Esophagus (tissue), 2 donors: ENCODE measurements at regions not wholly inside any gene's neighbourhood (a gene's known extent, or its start where the extent isn't known, plus 50 kb on each side); places are given as distances from the start of the nearest gene placed in this dataset.

Experiments used
- H3K27ac ChIP-seq, 2 donors: one replicate each; pipeline ENCODE4 v1.5.1; 2013; ENCODE audit warnings: low read depth in 2 of 2, mild to moderate bottlenecking in 2 of 2, inconsistent platforms in 1 of 2, low read length in 1 of 2, moderate library complexity in 1 of 2
- H3K27me3 ChIP-seq, 2 donors: one replicate each; pipeline ENCODE4 v1.6.1; 2013; ENCODE audit warnings: low read length in 2 of 2, control low read depth in 1 of 2, mild to moderate bottlenecking in 1 of 2; ENCODE audit not compliant: insufficient read depth in 2 of 2, control insufficient read depth in 1 of 2
- H3K36me3 ChIP-seq, 2 donors: one replicate each; pipeline ENCODE4 v1.6.1; 2013; ENCODE audit warnings: low read length in 1 of 2; ENCODE audit not compliant: control insufficient read depth in 2 of 2, insufficient read depth in 2 of 2
- H3K4me1 ChIP-seq, 2 donors: one replicate each; pipeline ENCODE4 v1.6.1; 2013; ENCODE audit warnings: low read length in 1 of 2; ENCODE audit not compliant: control insufficient read depth in 2 of 2, insufficient read depth in 2 of 2
- H3K4me3 ChIP-seq, 2 donors: one replicate each; pipeline ENCODE4 v1.5.1; 2013; ENCODE audit warnings: low read length in 2 of 2, mild to moderate bottlenecking in 2 of 2, low read depth in 1 of 2, moderate library complexity in 1 of 2
- H3K9me3 ChIP-seq, 2 donors: one replicate each; pipeline ENCODE4 v1.6.1; 2013; ENCODE audit warnings: mild to moderate bottlenecking in 2 of 2, low read depth in 1 of 2, low read length in 1 of 2, moderate library complexity in 1 of 2; ENCODE audit not compliant: control insufficient read depth in 2 of 2, insufficient read depth in 1 of 2
- WGBS, 2 donors: extraction: QIAGEN DNeasy Blood & Tissue Kit; methylation state at CpG; one replicate each; pipeline ENCODE4 v1.1.7; 2013; 5-methylcytosine and 5-hydroxymethylcytosine counted together
- donor health status: healthy with polysubstance abuse.
- donor health status: Bipolar disorder and iron deficiency.

GRCh38 chr13:102993348-102993747 lies 72.9 kb downstream of the SLC10A2 start:
- Histone ChIP-seq H3K4me1 (no peaks in the 10 kb centered on the region), H3K4me3 (no peak overlapping the region), H3K27me3 (no peaks in the 10 kb centered on the region), H3K9me3 (no peaks in the 10 kb centered on the region), H3K27ac (no peak overlapping the region), H3K36me3 (no peaks in the 10 kb centered on the region)
- 55 to 72% methylated on average over 2 of the region's 2 CpGs for WGBS, 2 donors

- 74 to 76% methylated on average over 5 of the region's 5 CpGs for WGBS, 2 donors
- H3K27me3 ChIP-seq = no peaks in the 10 kb centered on the region
- no peak overlapping the region for H3K4me3 ChIP-seq
- no peaks in the 10 kb centered on the region for H3K36me3 ChIP-seq
- H3K9me3 ChIP-seq = peaks cover 0 to 3% of the 10 kb centered on the region in 2 donors
- no peak overlapping the region for H3K27ac ChIP-seq
- no peaks in the 10 kb centered on the region for H3K4me1 ChIP-seq
Observed at GRCh38 chr13:102984210-102984609, 82.0 kb downstream of the SLC10A2 start.

- Histone ChIP-seq H3K4me1 (no peaks in the 10 kb centered on the region), H3K27ac (no peak overlapping the region), H3K27me3 (no peaks in the 10 kb centered on the region), H3K36me3 (no peaks in the 10 kb centered on the region), H3K9me3 (peaks cover 0 to 3% of the 10 kb centered on the region in 2 donors), H3K4me3 (no peak overlapping the region)
- WGBS, 2 donors = 40 to 42% methylated on average over 3 of the region's 3 CpGs
Observed at GRCh38 chr13:102983496-102983895, 82.7 kb downstream of the SLC10A2 start.

GRCh38 chr13:102980331-102980982 lies 85.8 kb downstream of the SLC10A2 start:
- H3K27me3 ChIP-seq = no peaks in the 10 kb centered on the region
- no peak overlapping the region for H3K4me3 ChIP-seq
- no peaks in the 10 kb centered on the region for H3K9me3 ChIP-seq
- 80 to 85% methylated on average over 7 of the region's 7 CpGs for WGBS, 2 donors
- H3K27ac ChIP-seq = no peak overlapping the region
- no peaks in the 10 kb centered on the region for H3K36me3 ChIP-seq
- no peaks in the 10 kb centered on the region for H3K4me1 ChIP-seq

- no peak overlapping the region for H3K4me3 ChIP-seq
- no peak overlapping the region for H3K27ac ChIP-seq
- no peaks in the 10 kb centered on the region for H3K4me1 ChIP-seq
- H3K27me3 ChIP-seq = no peaks in the 10 kb centered on the region
- no peaks in the 10 kb centered on the region for H3K9me3 ChIP-seq
- H3K36me3 ChIP-seq = no peaks in the 10 kb centered on the region
- 70 to 73% methylated on average over 4 of the region's 4 CpGs for WGBS, 2 donors
Observed at GRCh38 chr13:102978168-102978567, 88.0 kb downstream of the SLC10A2 start.

GRCh38 chr13:102977471-102977870 lies 88.7 kb downstream of the SLC10A2 start:
- no peaks in the 10 kb centered on the region for H3K27me3 ChIP-seq
- H3K27ac ChIP-seq = no peak overlapping the region
- no peaks in the 10 kb centered on the region for H3K4me1 ChIP-seq
- no peak overlapping the region for H3K4me3 ChIP-seq
- WGBS, 2 donors = 76 to 80% methylated on average over 2 of the region's 2 CpGs
- H3K36me3 ChIP-seq = no peaks in the 10 kb centered on the region
- H3K9me3 ChIP-seq = no peaks in the 10 kb centered on the region

- WGBS, 2 donors = 49 to 51% methylated on average over 8 of the region's 8 CpGs
- H3K27ac ChIP-seq = no peak overlapping the region
- no peaks in the 10 kb centered on the region for H3K4me1 ChIP-seq
- no peaks in the 10 kb centered on the region for H3K27me3 ChIP-seq
- no peaks in the 10 kb centered on the region for H3K9me3 ChIP-seq
- no peak overlapping the region for H3K4me3 ChIP-seq
- no peaks in the 10 kb centered on the region for H3K36me3 ChIP-seq
Observed at GRCh38 chr13:102974317-102975087, 91.7 kb downstream of the SLC10A2 start.

DNA sequence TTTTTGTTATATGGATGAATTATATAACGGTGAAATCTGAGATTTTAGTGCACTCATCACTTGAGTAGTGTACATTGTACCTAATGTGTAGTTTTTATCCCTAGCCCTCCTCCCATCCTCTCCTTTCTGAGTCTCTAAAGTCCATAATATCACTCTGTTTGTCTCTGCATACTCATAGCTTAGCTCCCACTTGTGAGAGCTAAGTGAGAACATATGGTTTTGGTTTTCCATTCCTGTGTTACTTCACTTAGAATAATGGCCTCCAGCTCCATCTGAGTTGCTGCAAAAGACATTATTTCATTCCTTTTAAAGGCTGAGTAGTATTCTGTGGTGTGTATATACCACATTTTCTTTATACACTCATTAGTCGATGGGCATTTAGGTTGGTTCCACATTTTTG lies 94.0 kb downstream of the SLC10A2 start:
- H3K4me3 ChIP-seq = no peak overlapping the region
- H3K9me3 ChIP-seq = no peaks in the 10 kb centered on the region
- no peak overlapping the region for H3K27ac ChIP-seq
- no peaks in the 10 kb centered on the region for H3K4me1 ChIP-seq
- H3K27me3 ChIP-seq = no peaks in the 10 kb centered on the region
- no peaks in the 10 kb centered on the region for H3K36me3 ChIP-seq
- WGBS, 2 donors = 94% methylated on average over 2 of the region's 2 CpGs

- Histone ChIP-seq H3K4me1 (no peaks in the 10 kb centered on the region), H3K9me3 (no peaks in the 10 kb centered on the region), H3K36me3 (no peaks in the 10 kb centered on the region), H3K27me3 (no peaks in the 10 kb centered on the region), H3K27ac (no peak overlapping the region), H3K4me3 (no peak overlapping the region)
- 87 to 91% methylated on average over 2 of the region's 2 CpGs for WGBS, 2 donors
Observed at GRCh38 chr13:102970542-102970941, 95.7 kb downstream of the SLC10A2 start.
